Neural progenitor cell (in vitro differentiated cells): ENCODE measurements at regions not wholly inside any gene's neighbourhood (a gene's known extent, or its start where the extent isn't known, plus 50 kb on each side); places are given as distances from the start of the nearest gene placed in this dataset.

Source experiments
- CTCF ChIP-seq: fragments of 200-600 bp; sonication (generic); IDR thresholded peaks from 2 replicates; pipeline ENCODE4 v1.5.1; 2017; ENCODE audit warnings: antibody characterized with exemption, mild to moderate bottlenecking
- EZH2 ChIP-seq: fragments of 200-600 bp; sonication (generic); IDR thresholded peaks from 2 replicates; pipeline ENCODE4 v1.6.1; 2017; ENCODE audit warnings: antibody characterized with exemption, mild to moderate bottlenecking, moderate library complexity
- EZH2phosphoT487 ChIP-seq: fragments of 200-600 bp; sonication (generic); IDR thresholded peaks from 2 replicates; pipeline ENCODE4 v1.6.1; 2017; ENCODE audit warnings: antibody characterized with exemption

GRCh38 chr16:85170590-85171003 is 58.3 kb upstream of the CIBAR2 start:
- TF ChIP-seq CTCF (no peak), EZH2phosphoT487 (no peak), EZH2 (no peak)
